Fibroblast of skin of right quadriceps (primary cell): ENCODE measurements at regions not wholly inside any gene's neighbourhood (a gene's known extent, or its start where the extent isn't known, plus 50 kb on each side); places are given as distances from the start of the nearest gene placed in this dataset.
A peak's percentile ranks its signal among the peaks of the same experiment; 100 is the strongest.

Experiments used
- DNase-seq: peaks from one replicate; pipeline ENCODE4 v3.0.0-alpha.2; 2013

- peak; percentile 15 for DNase-seq
Observed at GRCh38 chr20:60653111-60653845, 598.8 kb upstream of the CDH4 start.

- no peak for DNase-seq
Observed at GRCh38 chr20:60658681-60659080, 593.4 kb upstream of the CDH4 start.

- no peak for DNase-seq
Observed at GRCh38 chr20:60659240-60659639, 592.8 kb upstream of the CDH4 start.

- no peak for DNase-seq
Observed at GRCh38 chr20:60662307-60662706, 589.8 kb upstream of the CDH4 start.

- no peak for DNase-seq
Observed at GRCh38 chr20:60664106-60664505, 588.0 kb upstream of the CDH4 start.

GRCh38 chr20:60667641-60668040 lies 584.4 kb upstream of the CDH4 start:
- no peak for DNase-seq

GRCh38 chr20:60669211-60669610 lies 582.9 kb upstream of the CDH4 start:
- no peak for DNase-seq

- no peak for DNase-seq
Observed at GRCh38 chr20:60676011-60676410, 576.0 kb upstream of the CDH4 start.

- no peak for DNase-seq
Observed at GRCh38 chr20:60677819-60678218, 574.2 kb upstream of the CDH4 start.

- DNase-seq = no peak
Observed at GRCh38 chr20:60680554-60680953, 571.5 kb upstream of the CDH4 start.

- DNase-seq = no peak
Observed at GRCh38 chr20:60687213-60687612, 564.8 kb upstream of the CDH4 start.

- DNase-seq = no peak
Observed at GRCh38 chr20:60690771-60691170, 561.3 kb upstream of the CDH4 start.

- DNase-seq = no peak
Observed at GRCh38 chr20:60691966-60692615, 560.0 kb upstream of the CDH4 start.

GRCh38 chr20:60693496-60694133 lies 558.4 kb upstream of the CDH4 start:
- no peak for DNase-seq

- DNase-seq = peak; percentile 68
Observed at GRCh38 chr20:60694763-60695162, 557.3 kb upstream of the CDH4 start.

- DNase-seq = peak; percentile 96
Observed at GRCh38 chr20:60695226-60696000, 556.6 kb upstream of the CDH4 start.

GRCh38 chr20:60697252-60697651 lies 554.8 kb upstream of the CDH4 start:
- no peak for DNase-seq

- no peak for DNase-seq
Observed at GRCh38 chr20:60700728-60701127, 551.3 kb upstream of the CDH4 start.

GRCh38 chr20:60704147-60704546 lies 547.9 kb upstream of the CDH4 start:
- no peak for DNase-seq

- DNase-seq = no peak
Observed at GRCh38 chr20:60713396-60713795, 538.7 kb upstream of the CDH4 start.

- no peak for DNase-seq
Observed at GRCh38 chr20:60715172-60715571, 536.9 kb upstream of the CDH4 start.

GRCh38 chr20:60718743-60719480 lies 533.1 kb upstream of the CDH4 start:
- DNase-seq = no peak
